Spinal cord (tissue), 9 donors: ENCODE measurements at regions not wholly inside any gene's neighbourhood (a gene's known extent, or its start where the extent isn't known, plus 50 kb on each side); places are given as distances from the start of the nearest gene placed in this dataset.
A peak's percentile ranks its signal among the peaks of the same experiment; 100 is the strongest.

ENCODE experiments used
- DNase-seq, 6 donors: peaks; one replicate each; pipeline versions ENCODE4 v3.0.0 to v3.0.0-alpha.2; 2013 to 2015; ENCODE audit warnings: low spot score in 6 of 6, low read depth in 4 of 6
- H3K27ac ChIP-seq: one replicate; pipeline ENCODE4 v1.5.1; 2013; ENCODE audit warnings: low read depth, low read length, control low read depth
- H3K27me3 ChIP-seq: one replicate; pipeline ENCODE4 v1.6.1; 2013; ENCODE audit warnings: low read length; ENCODE audit not compliant: control insufficient read depth, insufficient read depth
- H3K36me3 ChIP-seq: one replicate; pipeline ENCODE4 v1.6.1; 2013; ENCODE audit warnings: low read length; ENCODE audit not compliant: control insufficient read depth, insufficient read depth
- H3K4me1 ChIP-seq: one replicate; pipeline ENCODE4 v1.6.1; 2013; ENCODE audit warnings: low read length; ENCODE audit not compliant: control insufficient read depth, insufficient read depth
- H3K4me3 ChIP-seq: one replicate; pipeline ENCODE4 v1.5.1; 2013; ENCODE audit warnings: low read depth, low read length, control low read depth
- H3K9me3 ChIP-seq: one replicate; pipeline ENCODE4 v1.6.1; 2013; ENCODE audit warnings: low read length; ENCODE audit not compliant: control insufficient read depth, insufficient read depth
- WGBS: methylation state at CpG from one replicate; pipeline ENCODE4 v1.1.5; 2013; ENCODE audit warnings: missing lambda C conversion rate; ENCODE audit not compliant: insufficient coverage; 5-methylcytosine and 5-hydroxymethylcytosine counted together
- donor health status: healthy.

DNA sequence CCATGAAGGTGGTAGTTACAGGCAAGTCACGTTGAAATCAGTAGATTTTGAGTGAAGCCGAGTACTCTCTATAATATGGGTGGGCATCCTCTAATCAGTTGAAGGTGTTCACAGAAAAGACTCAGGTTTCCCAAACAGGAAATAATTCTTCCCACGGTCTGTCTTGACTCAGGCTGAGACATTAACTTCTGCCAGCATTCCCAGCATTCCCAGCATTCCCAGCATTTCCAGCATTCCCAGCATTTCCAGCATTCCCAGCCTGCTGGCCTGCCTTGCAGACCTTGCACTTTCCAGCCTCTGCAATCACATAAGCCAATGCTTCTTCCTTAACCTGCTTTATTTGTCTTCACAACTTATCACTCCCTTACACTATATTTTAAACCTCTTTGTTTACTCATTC is 542.3 kb upstream of the ROBO2 start:
- DNase-seq = no peak
- no peaks in the 10 kb centered on the region for H3K36me3 ChIP-seq
- H3K4me3 ChIP-seq = no peak overlapping the region
- H3K9me3 ChIP-seq = no peaks in the 10 kb centered on the region
- WGBS = 58% methylated on average over 2 of the region's 3 CpGs
- no peak overlapping the region for H3K27ac ChIP-seq
- H3K4me1 ChIP-seq = no peaks in the 10 kb centered on the region
- no peaks in the 10 kb centered on the region for H3K27me3 ChIP-seq

GRCh38 chr3:76500746-76501275 is 539.1 kb upstream of the ROBO2 start:
- Histone ChIP-seq H3K27ac (no peak overlapping the region), H3K36me3 (no peaks in the 10 kb centered on the region), H3K9me3 (no peaks in the 10 kb centered on the region), H3K4me3 (no peak overlapping the region), H3K4me1 (no peaks in the 10 kb centered on the region), H3K27me3 (no peaks in the 10 kb centered on the region)
- DNase-seq = peak in 1 of 6 donors; percentile 25
- WGBS = no CpG with 5 or more reads among the region's 2 CpGs

DNA sequence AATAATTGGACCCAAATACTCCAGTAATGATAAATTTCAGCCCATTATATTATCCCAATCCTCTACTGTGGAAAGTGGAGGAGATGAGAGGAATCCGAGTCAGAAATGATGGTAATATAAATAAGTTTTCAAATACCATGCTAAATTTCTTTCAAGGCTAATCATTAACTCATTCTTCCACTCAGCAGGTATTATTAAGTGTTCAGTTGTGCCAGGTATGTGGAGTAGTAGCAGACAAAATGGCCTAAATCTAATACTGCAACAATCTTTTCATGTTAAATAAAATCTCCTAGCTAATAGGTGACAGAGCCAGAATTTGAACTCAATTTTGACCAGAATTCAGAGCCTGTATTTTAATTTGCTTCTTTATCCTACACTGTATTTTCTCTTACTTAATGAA is 538.6 kb upstream of the ROBO2 start:
- Histone ChIP-seq H3K27me3 (no peaks in the 10 kb centered on the region), H3K4me1 (no peaks in the 10 kb centered on the region), H3K27ac (no peak overlapping the region), H3K36me3 (no peaks in the 10 kb centered on the region), H3K9me3 (no peaks in the 10 kb centered on the region), H3K4me3 (no peak overlapping the region)
- WGBS = no CpG with 5 or more reads among the region's 1 CpG
- DNase-seq = no peak

DNA sequence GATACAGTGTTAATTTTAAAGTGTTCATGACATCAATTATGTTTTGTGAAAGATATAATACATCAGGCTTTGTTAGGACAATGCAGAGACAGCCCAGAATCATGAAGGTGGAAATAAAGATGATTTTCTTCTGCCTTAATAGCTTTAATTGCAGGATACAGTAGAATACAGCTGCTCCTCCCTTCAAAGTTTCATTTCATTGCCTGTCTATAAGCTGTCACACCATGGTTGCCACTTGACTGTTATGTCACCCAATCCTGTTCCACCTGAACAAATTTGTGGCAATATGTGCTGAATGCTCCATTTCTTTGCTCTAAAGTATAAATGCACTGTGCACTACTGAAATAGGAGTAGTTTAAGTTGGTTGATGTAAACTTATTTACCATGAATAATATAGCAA is 537.8 kb upstream of the ROBO2 start:
- no peak overlapping the region for H3K4me3 ChIP-seq
- no peaks in the 10 kb centered on the region for H3K27me3 ChIP-seq
- no peaks in the 10 kb centered on the region for H3K36me3 ChIP-seq
- H3K4me1 ChIP-seq = no peaks in the 10 kb centered on the region
- H3K27ac ChIP-seq = no peak overlapping the region
- H3K9me3 ChIP-seq = no peaks in the 10 kb centered on the region
- no peak for DNase-seq

GRCh38 chr3:76505202-76505845 is 534.6 kb upstream of the ROBO2 start:
- H3K4me1 ChIP-seq = no peaks in the 10 kb centered on the region
- no peak overlapping the region for H3K4me3 ChIP-seq
- no peaks in the 10 kb centered on the region for H3K9me3 ChIP-seq
- 40% methylated on average over 1 of the region's 5 CpGs for WGBS
- DNase-seq = no peak
- H3K27ac ChIP-seq = no peak overlapping the region
- H3K36me3 ChIP-seq = no peaks in the 10 kb centered on the region
- no peaks in the 10 kb centered on the region for H3K27me3 ChIP-seq

DNA sequence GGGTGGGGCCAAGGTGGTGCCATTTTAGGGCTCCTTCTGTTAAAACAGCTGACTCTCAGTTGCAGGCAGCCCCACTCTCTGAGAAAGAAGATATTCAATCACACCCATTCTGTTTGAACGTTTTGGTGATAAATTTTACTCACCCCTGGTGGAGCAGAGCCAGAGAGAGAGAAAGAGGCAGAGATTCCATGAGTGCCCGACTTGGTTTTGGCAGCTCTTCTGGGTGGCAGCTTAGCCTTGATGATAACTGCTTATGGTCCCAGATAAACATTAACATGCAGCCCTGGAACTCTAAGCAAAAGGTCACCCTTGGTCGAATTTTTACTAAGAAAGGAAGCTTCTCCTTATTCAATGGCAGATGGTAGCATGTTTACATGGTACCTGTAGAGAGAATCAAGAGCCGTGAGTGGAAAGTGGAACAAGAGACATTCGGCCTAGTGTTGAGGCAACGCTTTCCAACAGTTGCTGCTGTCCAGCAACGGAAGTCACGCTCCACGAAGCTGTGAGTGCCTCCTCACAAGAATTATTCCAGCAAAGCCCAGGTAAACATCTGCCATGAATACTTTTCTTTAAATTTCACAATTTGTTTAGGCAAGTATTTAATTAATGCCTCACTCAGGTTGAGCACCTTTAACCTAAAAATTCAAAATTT is 530.6 kb upstream of the ROBO2 start:
- no peaks in the 10 kb centered on the region for H3K36me3 ChIP-seq
- no peak overlapping the region for H3K4me3 ChIP-seq
- WGBS = 85% methylated on average over 8 of the region's 9 CpGs
- H3K9me3 ChIP-seq = no peaks in the 10 kb centered on the region
- no peaks in the 10 kb centered on the region for H3K4me1 ChIP-seq
- no peak overlapping the region for H3K27ac ChIP-seq
- no peak for DNase-seq
- H3K27me3 ChIP-seq = no peaks in the 10 kb centered on the region

DNA sequence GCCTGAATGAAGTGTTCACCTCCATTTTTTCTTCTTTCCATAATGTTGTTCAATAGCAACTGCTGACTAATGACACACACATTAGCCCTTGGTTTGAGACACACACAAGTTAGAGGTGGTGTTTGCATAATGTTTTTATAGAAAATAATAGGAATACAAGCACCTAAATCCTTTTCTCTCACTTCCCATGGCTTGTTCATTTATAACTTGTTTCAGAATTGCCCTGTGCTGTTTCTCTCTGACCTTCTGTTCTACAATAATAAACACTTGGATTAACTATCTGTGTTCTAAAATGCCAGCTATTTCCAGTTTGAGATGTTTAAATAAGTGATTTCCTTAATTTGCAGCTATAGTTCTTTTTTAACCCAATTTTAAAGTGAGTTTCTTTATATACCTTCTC is 525.1 kb upstream of the ROBO2 start:
- H3K27ac ChIP-seq = no peak overlapping the region
- H3K9me3 ChIP-seq = no peaks in the 10 kb centered on the region
- DNase-seq = no peak
- H3K36me3 ChIP-seq = no peaks in the 10 kb centered on the region
- H3K4me1 ChIP-seq = no peaks in the 10 kb centered on the region
- H3K4me3 ChIP-seq = no peak overlapping the region
- no peaks in the 10 kb centered on the region for H3K27me3 ChIP-seq

DNA sequence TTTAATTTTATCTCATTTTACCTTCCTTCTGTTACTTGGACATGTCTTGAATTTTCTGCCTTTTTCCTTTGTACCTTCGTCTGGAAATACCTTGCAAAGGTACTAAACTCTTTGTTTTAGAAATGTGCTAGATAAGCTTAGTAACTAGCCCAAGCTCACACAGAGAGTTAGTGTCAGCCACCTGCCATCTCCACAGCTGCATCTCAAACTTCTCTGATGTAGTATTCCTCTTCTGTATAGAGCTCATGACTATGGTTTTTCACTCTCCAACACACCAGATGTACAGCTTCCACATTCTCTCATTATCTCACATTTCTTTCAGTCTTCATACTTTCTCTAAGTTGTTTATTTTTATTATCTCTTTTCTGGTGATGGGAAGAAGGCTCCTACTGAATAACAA is 516.6 kb upstream of the ROBO2 start:
- Histone ChIP-seq H3K27ac (no peak overlapping the region), H3K4me3 (no peak overlapping the region), H3K9me3 (no peaks in the 10 kb centered on the region), H3K4me1 (no peaks in the 10 kb centered on the region), H3K27me3 (no peaks in the 10 kb centered on the region), H3K36me3 (no peaks in the 10 kb centered on the region)
- DNase-seq = no peak
- WGBS = no CpG with 5 or more reads among the region's 1 CpG

DNA sequence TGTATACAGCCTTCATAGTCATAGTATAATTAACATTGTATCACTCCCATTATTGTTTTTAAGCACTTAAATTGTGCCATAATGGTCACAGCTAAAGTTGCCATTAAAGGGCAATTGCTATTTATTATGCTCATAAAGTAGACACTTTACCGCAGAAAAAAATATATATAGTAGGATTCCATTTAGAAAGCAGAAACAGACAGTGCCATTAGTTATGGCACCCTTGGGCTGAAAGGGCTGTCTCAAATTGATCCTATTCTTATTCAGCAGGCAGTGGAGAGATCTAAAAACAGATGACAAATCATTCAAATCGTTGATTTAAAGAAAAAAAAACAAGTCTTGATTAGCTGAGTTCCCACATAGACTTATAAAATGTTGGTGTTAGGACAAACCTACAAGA is 514.2 kb upstream of the ROBO2 start:
- no peaks in the 10 kb centered on the region for H3K4me1 ChIP-seq
- H3K27me3 ChIP-seq = no peaks in the 10 kb centered on the region
- no peak overlapping the region for H3K27ac ChIP-seq
- no peaks in the 10 kb centered on the region for H3K9me3 ChIP-seq
- no CpG with 5 or more reads among the region's 2 CpGs for WGBS
- H3K4me3 ChIP-seq = no peak overlapping the region
- DNase-seq = peak in 1 of 6 donors; percentile 52
- H3K36me3 ChIP-seq = no peaks in the 10 kb centered on the region

- no peaks in the 10 kb centered on the region for H3K9me3 ChIP-seq
Measured at GRCh38 chr3:76527773-76528172, 512.1 kb upstream of the ROBO2 start.

More at GRCh38 chr3:76527773-76528172, 512.1 kb upstream of the ROBO2 start:
- H3K4me3 ChIP-seq = no peak overlapping the region
- H3K36me3 ChIP-seq = no peaks in the 10 kb centered on the region
- DNase-seq = no peak
- H3K27me3 ChIP-seq = no peaks in the 10 kb centered on the region
- H3K27ac ChIP-seq = no peak overlapping the region
- no peaks in the 10 kb centered on the region for H3K4me1 ChIP-seq
